Suppressor macrophage (primary cell): ENCODE measurements at regions not wholly inside any gene's neighbourhood (a gene's known extent, or its start where the extent isn't known, plus 50 kb on each side); places are given as distances from the start of the nearest gene placed in this dataset.

ENCODE experiments used
- DNase-seq, 4 experiments: peaks; one replicate each; pipeline ENCODE4 v3.0.0-alpha.2; 2020 to 2022

GRCh38 chr6:90739802-90740201 is 152.9 kb upstream of the MAP3K7 start:
- no peak for DNase-seq

- no peak for DNase-seq
Observed at GRCh38 chr6:90739339-90739738, 152.5 kb upstream of the MAP3K7 start.

- DNase-seq = no peak
Observed at GRCh38 chr6:90730151-90730673, 143.3 kb upstream of the MAP3K7 start.

GRCh38 chr6:90729057-90729456 is 142.2 kb upstream of the MAP3K7 start:
- DNase-seq = no peak

GRCh38 chr6:90722648-90723047 is 135.8 kb upstream of the MAP3K7 start:
- DNase-seq = no peak

- DNase-seq = no peak
Observed at GRCh38 chr6:90720404-90720803, 133.5 kb upstream of the MAP3K7 start.

GRCh38 chr6:90719321-90720195 is 132.7 kb upstream of the MAP3K7 start:
- DNase-seq = no peak

- DNase-seq = no peak
Observed at GRCh38 chr6:90716376-90716775, 129.5 kb upstream of the MAP3K7 start.

GRCh38 chr6:90715093-90715655 is 128.3 kb upstream of the MAP3K7 start:
- DNase-seq = no peak

- no peak for DNase-seq
Observed at GRCh38 chr6:90714319-90714718, 127.4 kb upstream of the MAP3K7 start.

GRCh38 chr6:90712114-90712513 is 125.2 kb upstream of the MAP3K7 start:
- no peak for DNase-seq

GRCh38 chr6:90709431-90709996 is 122.6 kb upstream of the MAP3K7 start:
- no peak for DNase-seq

GRCh38 chr6:90708206-90708737 is 121.4 kb upstream of the MAP3K7 start:
- DNase-seq = no peak

- no peak for DNase-seq
Observed at GRCh38 chr6:90707246-90707645, 120.4 kb upstream of the MAP3K7 start.

GRCh38 chr6:90703336-90703735 is 116.5 kb upstream of the MAP3K7 start:
- DNase-seq = no peak

GRCh38 chr6:90701926-90702325 is 115.1 kb upstream of the MAP3K7 start:
- DNase-seq = no peak

GRCh38 chr6:90701146-90701781 is 114.4 kb upstream of the MAP3K7 start:
- DNase-seq = peak in 2 of 4 experiments; percentile 5 to 12

GRCh38 chr6:90695316-90695715 is 108.4 kb upstream of the MAP3K7 start:
- no peak for DNase-seq

GRCh38 chr6:90694802-90695201 is 107.9 kb upstream of the MAP3K7 start:
- DNase-seq = no peak

GRCh38 chr6:90691823-90692222 is 105.0 kb upstream of the MAP3K7 start:
- no peak for DNase-seq

- DNase-seq = no peak
Observed at GRCh38 chr6:90689172-90689571, 102.3 kb upstream of the MAP3K7 start.

- no peak for DNase-seq
Observed at GRCh38 chr6:90687775-90688380, 101.0 kb upstream of the MAP3K7 start.

- no peak for DNase-seq
Observed at GRCh38 chr6:90681863-90682262, 95.0 kb upstream of the MAP3K7 start.
